Activated T-helper 2 cell treated with anti-CD3 and anti-CD28 coated beads, Interferon-gamma antibody, Interleukin-2, Interleukin-4, amounts not matched to agents 10 μg/mL and 5 μg/mL and 100 μg/mL, durations not matched to agents 14 hours and 24 hours and 36 hours (primary cell): ENCODE measurements at regions not wholly inside any gene's neighbourhood (a gene's known extent, or its start where the extent isn't known, plus 50 kb on each side); places are given as distances from the start of the nearest gene placed in this dataset.

Source experiments
- DNase-seq: peaks from one replicate; pipeline ENCODE4 v3.0.0; 2021; ENCODE audit warnings: low spot score
- H3K27ac Mint-ChIP-seq: one replicate; pipeline ENCODE4 v1.8.0; 2021; ENCODE audit warnings: mixed read lengths
- H3K27me3 Mint-ChIP-seq: one replicate; pipeline ENCODE4 v1.8.0; 2021; ENCODE audit warnings: low read depth, mixed read lengths
- H3K36me3 Mint-ChIP-seq: one replicate; pipeline ENCODE4 v1.8.0; 2021; ENCODE audit warnings: low read depth, mixed read lengths
- H3K4me1 Mint-ChIP-seq: one replicate; pipeline ENCODE4 v1.8.0; 2021; ENCODE audit warnings: low read depth, mixed read lengths
- H3K4me3 Mint-ChIP-seq: one replicate; pipeline ENCODE4 v1.8.0; 2021; ENCODE audit warnings: low read depth, mild to moderate bottlenecking, moderate library complexity, mixed read lengths
- H3K9me3 Mint-ChIP-seq: one replicate; pipeline ENCODE4 v1.8.0; 2021; ENCODE audit warnings: mixed read lengths
- intact Hi-C: fragments of 100-400 bp; cut with micrococcal nuclease; formaldehyde crosslinking; loops from one replicate; pipeline ENCODE4 v1.15.1; 2023

DNA sequence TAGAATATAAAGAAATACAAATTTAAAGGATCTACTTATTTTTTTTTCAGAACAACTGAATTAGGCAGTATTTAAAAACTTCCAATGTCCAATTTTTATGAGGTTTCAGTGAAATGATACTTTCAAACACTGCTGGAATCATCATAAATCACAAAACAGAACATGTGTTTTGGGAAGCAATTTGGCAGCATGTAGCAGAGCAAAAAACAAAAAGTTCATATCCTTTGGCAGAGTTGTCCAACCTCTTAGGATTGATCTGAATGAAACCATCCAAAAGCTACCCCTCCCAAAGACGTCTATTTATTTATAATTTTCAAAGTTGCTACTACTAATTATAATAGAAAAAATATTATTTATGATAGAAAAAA lies 192.4 kb upstream of the PUM3 start:
- H3K4me1 Mint-ChIP-seq: no peaks in the 10 kb centered on the region
- intact Hi-C loops: no loop called here

DNA sequence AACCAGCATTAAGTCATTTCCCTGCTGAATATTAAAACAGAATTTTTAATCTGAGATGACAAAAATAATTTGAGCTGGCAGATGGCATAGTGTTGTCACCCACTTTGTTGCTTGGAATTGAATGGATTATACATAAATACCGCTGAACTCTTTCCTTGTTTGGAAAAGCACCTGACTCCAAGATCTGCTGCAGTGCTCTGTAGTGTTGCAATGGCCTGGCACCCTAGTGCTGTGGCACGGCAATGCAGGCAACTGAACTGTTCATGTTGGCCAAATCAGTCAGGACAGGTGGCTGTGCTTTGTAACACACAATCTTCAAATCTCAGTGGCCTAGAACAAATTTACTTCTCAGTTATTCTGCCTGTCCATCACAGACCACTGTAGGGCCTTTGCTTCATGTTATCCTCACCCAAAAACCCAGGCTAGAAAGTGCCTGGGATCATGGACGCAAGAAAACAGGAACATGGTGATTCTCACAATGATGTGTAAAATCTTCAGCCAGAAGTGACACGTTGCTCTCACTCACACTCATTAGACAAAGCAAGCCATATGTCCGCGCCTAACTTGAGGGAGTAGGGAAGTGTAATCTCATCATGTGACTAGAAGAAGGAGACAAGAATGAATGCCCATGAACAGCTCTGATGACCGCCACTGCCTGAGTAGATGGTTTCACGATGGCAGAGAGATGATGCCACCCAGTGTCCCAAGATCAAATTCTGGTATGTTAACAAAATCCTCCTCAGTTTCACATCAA lies 191.9 kb upstream of the PUM3 start:
- Mint-ChIP-seq H3K27ac (no peak overlapping the region), H3K27me3 (peaks cover 1% of the 10 kb centered on the region), H3K4me3 (no peak overlapping the region), H3K36me3 (no peaks in the 10 kb centered on the region), H3K4me1 (no peaks in the 10 kb centered on the region), H3K9me3 (no peaks in the 10 kb centered on the region)
- DNase-seq: no peak
- intact Hi-C loops: no loop called here

More for the DNA sequence above, 192.4 kb upstream of the PUM3 start:
- Mint-ChIP-seq H3K27ac (no peak overlapping the region), H3K9me3 (no peaks in the 10 kb centered on the region), H3K36me3 (no peaks in the 10 kb centered on the region), H3K4me3 (no peak overlapping the region), H3K27me3 (peaks cover 1% of the 10 kb centered on the region)
- no peak for DNase-seq

GRCh38 chr9:3032898-3033297 lies 189.0 kb upstream of the PUM3 start:
- no peaks in the 10 kb centered on the region for H3K4me1 Mint-ChIP-seq
- peaks cover 1% of the 10 kb centered on the region for H3K27me3 Mint-ChIP-seq
- H3K36me3 Mint-ChIP-seq: no peaks in the 10 kb centered on the region
- H3K9me3 Mint-ChIP-seq: no peaks in the 10 kb centered on the region
- DNase-seq: no peak
- no peak overlapping the region for H3K27ac Mint-ChIP-seq
- no peak overlapping the region for H3K4me3 Mint-ChIP-seq
- intact Hi-C loops: no loop called here

DNA sequence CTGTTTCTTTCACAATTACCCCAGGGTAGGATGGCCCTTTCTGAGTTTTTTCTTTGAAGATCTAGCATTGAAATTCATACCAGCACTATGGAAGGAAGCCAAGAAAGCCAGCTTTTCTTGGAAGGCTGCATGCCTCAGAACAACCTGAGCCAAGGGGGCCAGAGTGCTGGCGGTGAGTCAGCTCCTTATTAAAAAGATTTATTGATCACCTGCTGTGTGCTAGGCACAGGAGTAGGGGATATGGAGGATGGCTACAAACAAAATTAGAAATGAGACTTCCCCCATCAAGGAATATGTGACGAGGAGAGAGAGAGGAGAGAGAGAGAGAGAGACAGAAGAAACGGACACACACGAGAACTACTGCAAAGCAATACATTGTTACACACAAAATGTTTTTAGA lies 184.6 kb upstream of the PUM3 start:
- H3K4me1 Mint-ChIP-seq: no peaks in the 10 kb centered on the region
- no peaks in the 10 kb centered on the region for H3K36me3 Mint-ChIP-seq
- no peak for DNase-seq
- no peaks in the 10 kb centered on the region for H3K9me3 Mint-ChIP-seq
- H3K27ac Mint-ChIP-seq: no peak overlapping the region
- intact Hi-C loops: loop anchor here (10.0 kb wide), 1 partner anchor 76 kb away; no protein-coding TSS in a partner anchor
- no peak overlapping the region for H3K4me3 Mint-ChIP-seq
- H3K27me3 Mint-ChIP-seq: no peaks in the 10 kb centered on the region

DNA sequence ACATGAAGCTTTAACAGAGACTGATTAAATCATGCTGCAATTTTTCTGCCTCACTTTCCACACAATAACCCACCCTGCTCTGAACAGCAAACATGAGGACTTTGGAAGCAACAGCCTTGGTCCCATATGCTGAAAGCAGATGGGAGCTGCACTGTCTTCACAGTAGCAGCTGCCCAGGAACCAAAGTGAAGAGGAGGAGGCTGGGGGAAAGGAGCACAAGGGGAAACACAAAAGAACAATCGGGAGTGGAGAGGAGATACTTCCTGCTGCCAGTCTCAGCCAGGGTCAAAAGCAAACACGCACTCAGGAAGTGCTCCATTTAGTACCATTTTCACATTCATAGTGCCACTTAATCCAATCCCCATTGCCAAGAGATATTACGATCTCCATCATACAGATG lies 183.3 kb upstream of the PUM3 start:
- no peak for DNase-seq
- Mint-ChIP-seq H3K27ac (no peak overlapping the region), H3K27me3 (no peaks in the 10 kb centered on the region), H3K4me1 (no peaks in the 10 kb centered on the region), H3K4me3 (no peak overlapping the region), H3K9me3 (no peaks in the 10 kb centered on the region), H3K36me3 (no peaks in the 10 kb centered on the region)
- intact Hi-C loops: loop anchor here (10.0 kb wide), 1 partner anchor 78 kb away; no protein-coding TSS in a partner anchor

- Mint-ChIP-seq H3K9me3 (no peaks in the 10 kb centered on the region), H3K4me3 (no peak overlapping the region), H3K4me1 (no peaks in the 10 kb centered on the region), H3K27ac (no peak overlapping the region), H3K36me3 (no peaks in the 10 kb centered on the region), H3K27me3 (peaks cover 3% of the 10 kb centered on the region)
- no peak for DNase-seq
- intact Hi-C loops: loop anchor here (10.0 kb wide), 1 partner anchor 81 kb away; no protein-coding TSS in a partner anchor
Observed at GRCh38 chr9:3023449-3023848, 179.6 kb upstream of the PUM3 start.

DNA sequence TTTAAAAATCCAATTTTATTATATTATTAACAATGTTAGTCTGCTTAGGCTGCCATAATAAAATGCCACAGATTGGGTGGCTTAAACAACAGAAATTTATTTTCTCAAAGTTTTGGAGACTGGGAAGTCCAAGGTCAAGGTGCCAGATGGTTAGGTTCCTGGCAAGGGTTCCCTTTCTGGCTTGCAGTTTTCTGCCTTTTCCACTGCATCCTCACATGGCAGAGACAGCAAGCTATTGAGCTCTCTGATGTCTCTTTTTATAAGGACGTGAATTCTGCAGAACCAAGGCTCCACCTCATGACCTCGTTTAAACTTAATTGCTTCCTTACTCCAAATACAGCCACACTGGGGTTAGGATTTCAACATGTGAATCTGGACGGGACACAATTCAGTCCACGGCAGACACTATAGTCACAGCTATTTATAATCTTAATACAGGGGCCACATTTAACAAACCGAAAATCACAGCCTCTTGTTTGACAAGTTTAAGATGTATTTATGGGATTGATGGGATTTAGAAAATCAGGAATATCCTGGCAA lies 174.9 kb upstream of the PUM3 start:
- intact Hi-C loops: no loop called here
- H3K27me3 Mint-ChIP-seq: peaks cover 3% of the 10 kb centered on the region
- no peaks in the 10 kb centered on the region for H3K4me1 Mint-ChIP-seq
- no peak overlapping the region for H3K27ac Mint-ChIP-seq
- no peaks in the 10 kb centered on the region for H3K36me3 Mint-ChIP-seq
- H3K4me3 Mint-ChIP-seq: no peak overlapping the region
- H3K9me3 Mint-ChIP-seq: no peaks in the 10 kb centered on the region
- no peak for DNase-seq

GRCh38 chr9:3018071-3018470 lies 174.2 kb upstream of the PUM3 start:
- no peak for DNase-seq
- no peaks in the 10 kb centered on the region for H3K9me3 Mint-ChIP-seq
- no peaks in the 10 kb centered on the region for H3K36me3 Mint-ChIP-seq
- no peaks in the 10 kb centered on the region for H3K4me1 Mint-ChIP-seq
- no peak overlapping the region for H3K4me3 Mint-ChIP-seq
- H3K27me3 Mint-ChIP-seq: peaks cover 3% of the 10 kb centered on the region
- intact Hi-C loops: no loop called here
- H3K27ac Mint-ChIP-seq: no peak overlapping the region

DNA sequence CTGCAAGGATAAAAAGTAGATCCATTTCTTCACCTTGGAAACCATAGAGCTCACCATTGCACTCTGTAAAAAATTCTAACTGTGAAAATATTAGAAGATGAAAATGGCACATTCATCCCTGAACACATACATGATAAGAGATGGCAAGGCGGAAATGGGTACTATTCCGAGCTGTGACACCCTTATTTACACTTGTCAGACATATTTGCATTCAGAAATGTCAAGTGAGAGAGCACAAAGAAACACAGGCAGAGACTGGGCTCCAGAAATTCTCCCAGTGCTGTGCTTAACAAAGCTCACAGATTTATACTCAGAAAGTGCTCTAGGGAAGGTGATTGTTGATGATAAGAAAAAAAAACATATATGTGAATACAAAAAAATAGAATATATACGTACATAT lies 170.3 kb upstream of the PUM3 start:
- Mint-ChIP-seq H3K36me3 (no peaks in the 10 kb centered on the region), H3K27ac (no peak overlapping the region), H3K27me3 (no peaks in the 10 kb centered on the region), H3K9me3 (no peaks in the 10 kb centered on the region), H3K4me1 (no peaks in the 10 kb centered on the region), H3K4me3 (no peak overlapping the region)
- DNase-seq: no peak
- intact Hi-C loops: no loop called here

DNA sequence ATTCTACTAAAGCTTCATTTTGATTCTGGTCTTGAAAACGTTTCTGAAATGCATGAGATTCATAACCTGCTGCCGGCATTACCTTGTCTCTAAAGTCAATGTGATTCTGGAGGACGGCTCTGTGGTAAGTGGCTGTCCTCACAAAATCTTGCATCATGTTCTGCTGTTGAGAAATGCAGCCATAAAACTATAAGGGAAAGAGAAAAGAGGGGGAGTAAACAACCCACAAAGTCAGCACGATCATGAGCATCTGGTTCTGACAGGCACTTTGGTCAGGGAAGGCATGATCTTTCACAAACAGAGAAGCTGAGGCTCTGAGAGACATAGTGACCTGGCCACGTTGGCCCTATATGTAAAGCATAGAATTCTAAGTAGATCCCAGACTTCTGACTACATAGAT lies 168.9 kb upstream of the PUM3 start:
- Mint-ChIP-seq H3K27ac (no peak overlapping the region), H3K27me3 (peaks cover 2% of the 10 kb centered on the region), H3K4me3 (no peak overlapping the region), H3K9me3 (no peaks in the 10 kb centered on the region), H3K4me1 (no peaks in the 10 kb centered on the region), H3K36me3 (no peaks in the 10 kb centered on the region)
- intact Hi-C loops: no loop called here
- no peak for DNase-seq

- H3K4me3 Mint-ChIP-seq: no peak overlapping the region
- DNase-seq: no peak
- no peaks in the 10 kb centered on the region for H3K4me1 Mint-ChIP-seq
- H3K36me3 Mint-ChIP-seq: no peaks in the 10 kb centered on the region
- intact Hi-C loops: no loop called here
- no peak overlapping the region for H3K27ac Mint-ChIP-seq
- H3K27me3 Mint-ChIP-seq: peaks cover 2% of the 10 kb centered on the region
- no peaks in the 10 kb centered on the region for H3K9me3 Mint-ChIP-seq
Observed at GRCh38 chr9:3012245-3012644, 168.3 kb upstream of the PUM3 start.

DNA sequence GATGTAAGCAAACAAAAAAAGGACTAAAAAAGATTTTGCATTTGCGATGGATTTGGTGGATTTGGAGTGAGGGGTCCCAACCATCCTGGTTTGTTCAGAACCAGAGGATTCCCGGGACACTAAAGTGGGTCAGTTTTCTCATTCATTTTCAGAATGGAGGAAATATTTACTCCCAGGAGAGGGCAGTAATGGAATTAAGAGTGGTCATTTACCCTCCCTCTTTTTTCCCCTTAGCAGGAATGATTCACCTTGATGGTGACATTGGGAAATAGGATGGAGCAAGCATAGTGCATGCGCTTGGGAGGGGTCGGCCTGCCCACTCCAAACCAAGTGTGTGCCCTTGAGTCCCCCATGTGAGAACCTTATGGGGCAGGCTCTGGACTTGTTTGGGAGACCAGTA lies 164.2 kb upstream of the PUM3 start:
- H3K4me1 Mint-ChIP-seq: no peaks in the 10 kb centered on the region
- no peak for DNase-seq
- intact Hi-C loops: no loop called here
- no peaks in the 10 kb centered on the region for H3K36me3 Mint-ChIP-seq
- H3K9me3 Mint-ChIP-seq: no peaks in the 10 kb centered on the region
- peaks cover 2% of the 10 kb centered on the region for H3K27me3 Mint-ChIP-seq
- no peak overlapping the region for H3K4me3 Mint-ChIP-seq
- H3K27ac Mint-ChIP-seq: no peak overlapping the region

- DNase-seq: no peak
- H3K9me3 Mint-ChIP-seq: no peaks in the 10 kb centered on the region
- H3K36me3 Mint-ChIP-seq: no peaks in the 10 kb centered on the region
- H3K4me3 Mint-ChIP-seq: no peak overlapping the region
- H3K27ac Mint-ChIP-seq: no peak overlapping the region
- H3K27me3 Mint-ChIP-seq: peaks cover 2% of the 10 kb centered on the region
- H3K4me1 Mint-ChIP-seq: no peaks in the 10 kb centered on the region
- intact Hi-C loops: no loop called here
Observed at GRCh38 chr9:3007326-3007725, 163.4 kb upstream of the PUM3 start.
